ENCODE measurements at regions not wholly inside any gene's neighbourhood (a gene's known extent, or its start where the extent isn't known, plus 50 kb on each side); places are given as distances from the start of the nearest gene placed in this dataset.
"Not testable (repeated sequence)": the region's sequence is repeated elsewhere in the genome, so short reads cannot be mapped to it uniquely, and the experiment has no call there.

DNA sequence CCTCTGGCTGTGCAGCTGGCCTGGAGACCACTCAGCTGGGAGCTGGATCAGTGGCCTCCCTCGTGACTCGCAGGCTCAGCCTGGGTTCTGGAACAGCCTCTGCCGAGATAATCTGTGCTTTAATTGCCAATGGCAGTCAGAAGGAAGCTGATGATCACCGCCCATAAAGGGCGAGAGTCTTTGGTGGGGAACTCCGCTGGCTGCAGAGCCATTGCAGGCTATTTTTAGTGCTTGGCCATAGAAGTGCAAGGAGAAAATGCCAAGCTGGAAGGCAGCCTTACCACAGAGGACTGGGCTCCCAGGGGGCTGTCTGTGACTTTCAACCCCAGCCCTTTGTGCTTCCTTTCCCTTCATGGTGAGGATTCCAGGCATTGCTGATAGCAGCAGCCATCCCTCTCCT is 62.2 kb upstream of the TENM4 start:
- DNase-seq: no peak

DNA sequence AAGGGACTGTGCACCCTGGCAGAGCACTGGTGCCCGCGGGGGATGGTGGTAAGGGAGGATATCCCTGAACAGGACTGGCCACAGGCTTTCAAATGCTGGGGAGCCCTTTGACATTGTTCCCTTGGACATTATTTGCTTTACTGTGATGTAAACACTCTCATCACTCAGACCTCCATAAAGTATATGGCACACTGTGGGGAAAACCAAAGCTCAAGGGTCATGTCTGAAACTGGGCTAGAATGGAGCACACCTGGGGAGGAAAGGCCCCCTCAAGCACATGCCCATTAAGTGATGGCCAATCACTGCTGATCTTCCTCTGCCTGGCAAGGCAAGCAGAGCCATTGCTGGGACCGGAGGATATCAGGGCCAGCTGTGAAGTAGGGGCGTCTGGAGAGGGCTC is 60.9 kb upstream of the TENM4 start:
- no peak for DNase-seq

DNA sequence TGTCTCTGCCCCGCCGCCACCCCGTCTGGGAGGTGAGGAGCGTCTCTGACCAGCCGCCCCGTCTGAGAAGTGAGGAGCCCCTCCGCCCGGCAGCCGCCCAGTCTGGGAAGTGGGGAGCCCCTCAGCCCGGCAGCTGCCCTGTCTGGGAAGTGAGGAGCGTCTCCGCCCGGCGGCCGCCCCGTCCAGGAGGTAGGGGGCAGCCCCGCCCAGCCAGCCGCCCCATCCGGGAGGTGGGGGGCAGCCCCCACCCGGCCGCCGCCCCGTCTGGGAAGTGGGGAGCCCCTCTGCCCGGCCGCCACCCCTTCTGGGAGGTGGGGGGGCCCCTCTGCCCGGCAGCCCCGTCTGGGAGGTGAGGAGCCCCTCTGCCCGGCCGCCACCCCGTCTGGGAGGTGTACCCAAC is 59.1 kb upstream of the TENM4 start:
- not testable (repeated sequence) for DNase-seq

DNA sequence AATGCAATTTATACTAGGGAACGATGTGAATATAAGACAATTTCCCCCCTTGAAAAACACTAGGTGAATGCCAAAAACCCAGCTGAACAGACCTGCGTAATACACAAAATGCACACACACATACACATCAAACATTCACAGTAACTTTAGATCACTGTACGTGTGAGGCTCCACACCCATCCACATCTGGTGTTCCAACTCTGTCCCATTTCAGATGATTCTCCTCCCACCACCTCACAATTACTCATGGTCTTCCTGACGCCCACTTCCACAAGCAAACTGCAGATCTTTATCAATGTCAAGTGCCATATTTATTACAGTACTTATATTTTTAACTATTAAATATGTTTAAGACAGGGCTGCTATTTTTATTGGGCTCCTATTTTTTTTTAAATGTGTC is 57.8 kb upstream of the TENM4 start:
- DNase-seq: no peak

DNA sequence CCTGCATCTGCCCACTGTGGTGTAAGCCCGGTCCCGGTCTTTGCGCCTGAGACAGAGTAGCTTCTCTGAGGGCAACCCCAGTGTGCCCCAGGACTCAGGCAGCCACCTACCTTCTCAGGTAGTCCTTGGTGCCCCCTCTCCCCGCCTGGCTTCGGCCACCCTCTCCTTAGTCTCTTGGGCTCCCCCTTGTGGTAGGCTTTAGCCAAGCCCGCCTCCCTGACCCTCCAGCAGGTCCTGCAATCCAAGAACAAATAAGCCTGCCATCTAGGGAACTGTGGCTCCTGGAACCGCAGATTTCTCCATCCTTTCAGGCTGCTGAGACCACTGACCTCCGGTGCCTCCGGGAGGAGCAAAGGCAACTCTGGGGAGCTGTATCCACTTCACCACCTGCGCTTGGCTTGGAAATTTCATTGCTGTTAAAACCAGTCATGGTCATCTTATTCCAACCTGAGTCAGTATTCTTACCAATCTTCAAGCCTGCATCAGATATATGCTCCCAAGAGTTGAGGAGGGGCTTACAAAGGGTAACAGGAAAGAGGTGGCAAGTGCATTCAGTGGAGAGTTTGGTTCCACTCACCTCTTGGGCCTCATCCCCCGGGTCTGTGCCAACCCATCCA is 52.8 kb upstream of the TENM4 start:
- DNase-seq: peak; percentile 23 to 63

DNA sequence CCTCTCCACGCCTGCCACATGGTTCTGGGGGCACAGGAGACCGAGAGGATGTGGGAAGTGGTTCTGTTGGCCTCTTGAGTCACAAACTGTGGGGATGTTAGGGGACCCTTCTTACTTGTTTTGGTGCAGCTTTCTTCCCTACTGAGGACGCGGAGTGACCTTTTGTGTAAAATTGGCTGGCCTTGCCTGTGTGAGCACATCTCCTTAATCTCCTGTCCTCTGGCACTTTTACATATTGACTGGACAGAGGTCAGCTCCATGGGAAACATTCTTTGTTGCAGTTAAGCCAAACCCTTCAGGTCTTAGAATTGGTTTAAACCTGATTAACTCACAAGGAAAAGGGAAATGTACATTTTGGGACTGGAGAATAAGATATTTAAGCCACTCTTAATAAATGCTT is 51.2 kb upstream of the TENM4 start:
- DNase-seq: no peak
